Astrocyte (in vitro differentiated cells and primary cell): ENCODE measurements at regions not wholly inside any gene's neighbourhood (a gene's known extent, or its start where the extent isn't known, plus 50 kb on each side); places are given as distances from the start of the nearest gene placed in this dataset.

Source experiments
- DNase-seq: peaks from one replicate; pipeline ENCODE4 v3.0.0-alpha.2; 2010; ENCODE audit warnings: low read depth
- FAIRE-seq: peaks from 2 replicates; lab custom pipeline; 2011; peaks lifted over from hg19 to GRCh38; lab: Jason Lieb, UNC
- H2AFZ ChIP-seq: 2 replicates; pipeline ENCODE4 v1.6.0; 2012; ENCODE audit warnings: low read depth, low read length, inconsistent platforms
- H3K27ac ChIP-seq: 2 replicates; pipeline ENCODE4 v1.5.1; 2011; ENCODE audit warnings: low read depth, low read length, inconsistent platforms
- H3K27me3 ChIP-seq: 2 replicates; pipeline ENCODE4 v1.6.0; 2011; ENCODE audit warnings: low read length, inconsistent platforms; ENCODE audit not compliant: insufficient read depth
- H3K36me3 ChIP-seq: 2 replicates; pipeline ENCODE4 v1.5.1; 2011; ENCODE audit warnings: low read length, inconsistent platforms; ENCODE audit not compliant: insufficient read depth
- H3K4me1 ChIP-seq: 2 replicates; pipeline ENCODE4 v1.5.1; 2011; ENCODE audit warnings: low read length, inconsistent platforms; ENCODE audit not compliant: insufficient read depth
- H3K4me2 ChIP-seq: 2 replicates; pipeline ENCODE4 v1.6.0; 2012; ENCODE audit warnings: low read length, inconsistent platforms
- H3K4me3 ChIP-seq: 2 replicates; pipeline ENCODE4 v1.5.1; 2011; ENCODE audit warnings: low read depth, mild to moderate bottlenecking, low read length, inconsistent platforms; ENCODE audit not compliant: insufficient read depth
- H3K79me2 ChIP-seq: 2 replicates; pipeline ENCODE4 v1.6.0; 2012; ENCODE audit warnings: mild to moderate bottlenecking, low read length, inconsistent platforms; ENCODE audit not compliant: insufficient read depth
- H3K9ac ChIP-seq: 2 replicates; pipeline ENCODE4 v1.6.0; 2012; ENCODE audit warnings: mild to moderate bottlenecking, low read length, inconsistent platforms
- H3K9me3 ChIP-seq: 2 replicates; pipeline ENCODE4 v1.5.1; 2012; ENCODE audit warnings: low read depth, mild to moderate bottlenecking, low read length, inconsistent platforms; ENCODE audit not compliant: insufficient read depth
- H4K20me1 ChIP-seq: 2 replicates; pipeline ENCODE4 v1.6.0; 2012; ENCODE audit warnings: low read length, inconsistent platforms; ENCODE audit not compliant: insufficient read depth
- H3K27ac Mint-ChIP-seq: one replicate; pipeline ENCODE4 v1.8.0; 2021; ENCODE audit warnings: mild to moderate bottlenecking, mixed read lengths; ENCODE audit not compliant: unreplicated experiment
- H3K27me3 Mint-ChIP-seq: one replicate; pipeline ENCODE4 v1.8.0; 2021; ENCODE audit warnings: low read depth, mixed read lengths; ENCODE audit not compliant: unreplicated experiment
- H3K36me3 Mint-ChIP-seq: one replicate; pipeline ENCODE4 v1.8.0; 2021; ENCODE audit warnings: low read depth, mixed read lengths; ENCODE audit not compliant: unreplicated experiment
- H3K4me1 Mint-ChIP-seq: one replicate; pipeline ENCODE4 v1.8.0; 2021; ENCODE audit warnings: low read depth, mixed read lengths; ENCODE audit not compliant: unreplicated experiment
- H3K4me3 Mint-ChIP-seq: one replicate; pipeline ENCODE4 v1.8.0; 2021; ENCODE audit warnings: mild to moderate bottlenecking, moderate library complexity, mixed read lengths; ENCODE audit not compliant: unreplicated experiment
- H3K9me3 Mint-ChIP-seq: one replicate; pipeline ENCODE4 v1.8.0; 2021; ENCODE audit warnings: mild to moderate bottlenecking, mixed read lengths; ENCODE audit not compliant: unreplicated experiment
- CTCF ChIP-seq: IDR thresholded peaks from 2 replicates; pipeline ENCODE4 v1.5.1; 2011; ENCODE audit warnings: low read depth, mild to moderate bottlenecking, inconsistent platforms, low read length, moderate library complexity; ENCODE audit not compliant: insufficient read depth
- EZH2 ChIP-seq: IDR thresholded peaks from 2 replicates; pipeline ENCODE4 v1.6.1; 2012; ENCODE audit warnings: mild to moderate bottlenecking, low read length, inconsistent platforms; ENCODE audit not compliant: insufficient read depth

GRCh38 chr5:71811779-71812178 is 92.7 kb downstream of the CARTPT start:
- no peaks in the 10 kb centered on the region for H3K27me3 Mint-ChIP-seq
- no peaks in the 10 kb centered on the region for H3K36me3 ChIP-seq
- no peaks in the 10 kb centered on the region for H3K9me3 Mint-ChIP-seq
- H2AFZ ChIP-seq, result no peak overlapping the region
- no peaks in the 10 kb centered on the region for H3K36me3 Mint-ChIP-seq
- peaks cover 14% of the 10 kb centered on the region for H3K4me1 Mint-ChIP-seq
- H3K9me3 ChIP-seq, result no peaks in the 10 kb centered on the region
- DNase-seq (no peak), FAIRE-seq (no peak)
- H3K27ac Mint-ChIP-seq, result no peak overlapping the region
- TF ChIP-seq EZH2, result no peak
- no peak for TF ChIP-seq CTCF
- peaks cover 4% of the 10 kb centered on the region for H3K4me1 ChIP-seq
- H3K4me3 ChIP-seq, result no peak overlapping the region
- no peaks in the 10 kb centered on the region for H4K20me1 ChIP-seq
- H3K79me2 ChIP-seq, result no peaks in the 10 kb centered on the region
- no peak overlapping the region for H3K4me2 ChIP-seq
- H3K9ac ChIP-seq, result no peak overlapping the region
- peaks cover 3% of the 10 kb centered on the region for H3K27me3 ChIP-seq
- no peak overlapping the region for H3K27ac ChIP-seq
- H3K4me3 Mint-ChIP-seq, result no peak overlapping the region

GRCh38 chr5:71816307-71816706 is 97.2 kb downstream of the CARTPT start:
- H3K27me3 Mint-ChIP-seq, result peaks cover 1% of the 10 kb centered on the region
- H3K27me3 ChIP-seq, result peaks cover 3% of the 10 kb centered on the region
- DNase-seq, result no peak
- no peak overlapping the region for H3K4me2 ChIP-seq
- no peak overlapping the region for H3K27ac ChIP-seq
- H3K79me2 ChIP-seq, result no peaks in the 10 kb centered on the region
- H3K9ac ChIP-seq, result no peak overlapping the region
- peaks cover 4% of the 10 kb centered on the region for H3K9me3 ChIP-seq
- no peak overlapping the region for H3K4me3 ChIP-seq
- no peak for FAIRE-seq
- no peaks in the 10 kb centered on the region for H4K20me1 ChIP-seq
- no peaks in the 10 kb centered on the region for H3K4me1 ChIP-seq
- no peaks in the 10 kb centered on the region for H3K4me1 Mint-ChIP-seq
- H3K36me3 ChIP-seq, result no peaks in the 10 kb centered on the region
- H3K9me3 Mint-ChIP-seq, result peaks cover 3% of the 10 kb centered on the region
- H3K36me3 Mint-ChIP-seq, result no peaks in the 10 kb centered on the region
- TF ChIP-seq EZH2, result no peak
- no peak for TF ChIP-seq CTCF
- H2AFZ ChIP-seq, result no peak overlapping the region
- H3K4me3 Mint-ChIP-seq, result no peak overlapping the region
- no peak overlapping the region for H3K27ac Mint-ChIP-seq

GRCh38 chr5:71817891-71818290 is 98.8 kb downstream of the CARTPT start:
- Histone ChIP-seq H3K36me3 (no peaks in the 10 kb centered on the region), H3K4me1 (no peaks in the 10 kb centered on the region), H3K27ac (no peak overlapping the region), H3K4me2 (no peak overlapping the region), H3K79me2 (no peaks in the 10 kb centered on the region), H3K4me3 (no peak overlapping the region), H3K9me3 (peaks cover 4% of the 10 kb centered on the region), H3K9ac (no peak overlapping the region), H3K27me3 (peaks cover 3% of the 10 kb centered on the region), H4K20me1 (no peaks in the 10 kb centered on the region), H2AFZ (no peak overlapping the region)
- no peak for TF ChIP-seq EZH2
- no peak for TF ChIP-seq CTCF
- DNase-seq (no peak), FAIRE-seq (no peak)
- H3K4me1 Mint-ChIP-seq, result no peaks in the 10 kb centered on the region
- H3K36me3 Mint-ChIP-seq, result no peaks in the 10 kb centered on the region
- no peak overlapping the region for H3K4me3 Mint-ChIP-seq
- peaks cover 3% of the 10 kb centered on the region for H3K9me3 Mint-ChIP-seq
- no peak overlapping the region for H3K27ac Mint-ChIP-seq
- H3K27me3 Mint-ChIP-seq, result peaks cover 1% of the 10 kb centered on the region
